Fibroblast of the aortic adventitia (primary cell): ENCODE measurements at regions not wholly inside any gene's neighbourhood (a gene's known extent, or its start where the extent isn't known, plus 50 kb on each side); places are given as distances from the start of the nearest gene placed in this dataset. TPM values are rescaled to one million over a fixed set of nuclear protein-coding genes. Genes with fewer than 3 reads are reported as not detected.

Experiments
- DNase-seq: peaks from one replicate; pipeline ENCODE4 v3.0.0-alpha.2; 2010; ENCODE audit warnings: low read depth
- H3K4me3 ChIP-seq: 2 replicates; pipeline ENCODE4 v1.5.1; 2011; ENCODE audit warnings: low read depth, mild to moderate bottlenecking, control low read depth, low read length, moderate library complexity
- CTCF ChIP-seq: IDR thresholded peaks from 2 replicates; pipeline ENCODE4 v1.5.1; 2011; ENCODE audit warnings: mild to moderate bottlenecking, low read length, control low read depth, inconsistent platforms; ENCODE audit not compliant: insufficient read depth
- small RNA-seq: library from RNA; depleted of rRNA; stranded (forward); fragments of <200 nt; gene quantifications from one replicate; pipeline ENCODE3, GENCODE V24; 2012

- no peak overlapping the region for H3K4me3 ChIP-seq
- TF ChIP-seq CTCF, result no peak
- DNase-seq, result no peak
Observed at GRCh38 chr2:223545406-223545805, 56.8 kb downstream of the SCG2 start.

DNA sequence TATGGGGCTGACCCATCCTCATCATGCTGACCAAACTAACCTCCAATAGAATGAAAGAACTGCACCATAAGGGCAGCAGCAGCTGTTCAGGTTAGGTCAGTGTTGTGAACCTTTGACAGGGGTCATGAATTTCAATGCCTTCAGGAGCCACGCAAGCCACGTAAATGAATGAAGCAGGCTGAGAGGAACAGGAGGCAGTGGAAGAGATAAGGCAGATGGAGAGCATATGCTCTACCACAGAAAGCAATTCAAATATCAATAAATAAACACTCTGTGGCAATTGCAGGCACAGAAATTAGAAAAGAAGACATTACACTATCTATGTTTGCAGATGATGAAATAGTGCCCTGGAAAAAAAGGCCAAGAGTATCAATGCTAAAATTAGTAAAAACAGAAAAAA is 56.3 kb downstream of the SCG2 start:
- no peak overlapping the region for H3K4me3 ChIP-seq
- DNase-seq, result no peak
- no peak for TF ChIP-seq CTCF

Small RNA genes lying in the stretch of these regions (small RNA-seq; reads per million reads assigned to genes)
- not detected for gene HIGD1AP4
- not detected for gene RN7SL807P
